Lower lobe of right lung (tissue), 2 donors: ENCODE measurements at regions not wholly inside any gene's neighbourhood (a gene's known extent, or its start where the extent isn't known, plus 50 kb on each side); places are given as distances from the start of the nearest gene placed in this dataset.

Experiments used
- ATAC-seq, 2 donors: fragments of 200-7000 bp; cut with Tn5 transposase; one replicate each; pipeline ENCODE4 v1.9.1; 2020 to 2022; ENCODE audit warnings: mild to moderate bottlenecking in 2 of 2, moderate library complexity in 2 of 2
- DNase-seq: peaks from one replicate; pipeline ENCODE4 v3.0.0-alpha.2; 2020
- H3K27ac ChIP-seq: fragments of 200-600 bp; one replicate; pipeline ENCODE4 v1.8.0; 2022
- H3K27me3 ChIP-seq: fragments of 200-600 bp; one replicate; pipeline ENCODE4 v1.8.0; 2022; ENCODE audit warnings: low read depth
- H3K36me3 ChIP-seq: fragments of 200-600 bp; one replicate; pipeline ENCODE4 v1.8.0; 2022; ENCODE audit warnings: mild to moderate bottlenecking
- H3K4me1 ChIP-seq: fragments of 200-600 bp; one replicate; pipeline ENCODE4 v1.8.0; 2022
- H3K4me3 ChIP-seq: fragments of 200-600 bp; one replicate; pipeline ENCODE4 v1.8.0; 2022; ENCODE audit warnings: mild to moderate bottlenecking
- H3K9me3 ChIP-seq: fragments of 200-600 bp; one replicate; pipeline ENCODE4 v1.8.0; 2022
- intact Hi-C: fragments of 100-400 bp; cut with DNase I; formaldehyde crosslinking; loops from one replicate; pipeline ENCODE4 v1.11.0; 2022
- TF ChIP-seq, protein P1 (sequence below): fragments of 200-600 bp; IDR thresholded peaks from one replicate; pipeline ENCODE4 v1.8.0; 2022; ENCODE audit warnings: antibody characterized with exemption, mild to moderate bottlenecking
- donor health status: DM: no; HTN: yes; CAD: no; lungs with severe emphysema.

DNA sequence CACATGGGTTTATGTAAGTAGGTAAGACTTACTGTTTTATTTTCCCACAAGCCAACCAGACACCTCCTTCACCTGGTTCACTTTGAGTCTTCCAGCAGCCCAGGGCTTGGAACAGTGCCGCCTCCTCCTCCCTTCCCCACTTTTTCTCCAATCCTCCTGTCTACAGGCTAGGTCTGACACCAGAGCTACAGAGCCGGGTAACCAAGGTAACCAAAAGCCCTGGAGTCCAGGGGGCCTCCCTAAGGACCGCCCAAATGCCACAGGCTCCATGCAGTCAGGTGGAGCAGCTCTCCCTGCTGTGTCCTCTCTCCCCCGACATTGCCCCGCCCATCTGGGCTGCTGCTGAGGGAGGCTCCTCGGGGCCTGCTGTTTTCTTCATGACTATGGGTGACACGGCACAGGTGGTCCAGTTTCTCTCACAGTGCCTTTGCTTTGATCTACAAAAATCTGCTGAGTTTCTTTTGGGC is 138.0 kb upstream of the EFNA5 start:
- Histone ChIP-seq H3K27ac (no peak overlapping the region), H3K27me3 (no peaks in the 10 kb centered on the region), H3K4me3 (no peak overlapping the region), H3K4me1 (no peaks in the 10 kb centered on the region), H3K9me3 (no peaks in the 10 kb centered on the region), H3K36me3 (no peaks in the 10 kb centered on the region)
- TF ChIP-seq, protein P1, sequence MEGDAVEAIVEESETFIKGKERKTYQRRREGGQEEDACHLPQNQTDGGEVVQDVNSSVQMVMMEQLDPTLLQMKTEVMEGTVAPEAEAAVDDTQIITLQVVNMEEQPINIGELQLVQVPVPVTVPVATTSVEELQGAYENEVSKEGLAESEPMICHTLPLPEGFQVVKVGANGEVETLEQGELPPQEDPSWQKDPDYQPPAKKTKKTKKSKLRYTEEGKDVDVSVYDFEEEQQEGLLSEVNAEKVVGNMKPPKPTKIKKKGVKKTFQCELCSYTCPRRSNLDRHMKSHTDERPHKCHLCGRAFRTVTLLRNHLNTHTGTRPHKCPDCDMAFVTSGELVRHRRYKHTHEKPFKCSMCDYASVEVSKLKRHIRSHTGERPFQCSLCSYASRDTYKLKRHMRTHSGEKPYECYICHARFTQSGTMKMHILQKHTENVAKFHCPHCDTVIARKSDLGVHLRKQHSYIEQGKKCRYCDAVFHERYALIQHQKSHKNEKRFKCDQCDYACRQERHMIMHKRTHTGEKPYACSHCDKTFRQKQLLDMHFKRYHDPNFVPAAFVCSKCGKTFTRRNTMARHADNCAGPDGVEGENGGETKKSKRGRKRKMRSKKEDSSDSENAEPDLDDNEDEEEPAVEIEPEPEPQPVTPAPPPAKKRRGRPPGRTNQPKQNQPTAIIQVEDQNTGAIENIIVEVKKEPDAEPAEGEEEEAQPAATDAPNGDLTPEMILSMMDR, result no peak
- ATAC-seq (no peak), DNase-seq (no peak)
- intact Hi-C loops, result no loop called here

DNA sequence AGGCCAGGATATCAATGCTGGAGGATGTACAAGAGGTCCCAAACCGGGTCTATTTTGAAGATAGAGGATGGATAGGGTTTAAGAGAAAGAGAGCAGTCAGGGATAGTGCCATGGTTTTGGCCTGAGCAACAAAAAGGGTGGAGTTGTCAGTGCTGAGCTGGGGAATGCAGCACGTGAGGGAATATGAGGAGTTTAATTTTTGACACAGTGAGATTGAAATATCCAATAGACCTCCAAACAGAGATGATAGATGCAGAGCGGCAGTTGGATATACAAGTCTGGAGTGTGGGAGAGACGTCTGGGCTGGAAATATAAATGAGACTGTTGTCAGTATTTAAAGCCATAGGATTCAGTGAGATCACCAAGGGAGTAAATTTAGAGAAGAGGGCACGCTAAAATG is 136.7 kb upstream of the EFNA5 start:
- H3K9me3 ChIP-seq, result no peaks in the 10 kb centered on the region
- H3K4me3 ChIP-seq, result no peak overlapping the region
- H3K36me3 ChIP-seq, result no peaks in the 10 kb centered on the region
- no peaks in the 10 kb centered on the region for H3K4me1 ChIP-seq
- TF ChIP-seq, protein P1, result no peak
- intact Hi-C loops, result no loop called here
- DNase-seq (no peak), ATAC-seq (no peak)
- no peak overlapping the region for H3K27ac ChIP-seq
- no peaks in the 10 kb centered on the region for H3K27me3 ChIP-seq

DNA sequence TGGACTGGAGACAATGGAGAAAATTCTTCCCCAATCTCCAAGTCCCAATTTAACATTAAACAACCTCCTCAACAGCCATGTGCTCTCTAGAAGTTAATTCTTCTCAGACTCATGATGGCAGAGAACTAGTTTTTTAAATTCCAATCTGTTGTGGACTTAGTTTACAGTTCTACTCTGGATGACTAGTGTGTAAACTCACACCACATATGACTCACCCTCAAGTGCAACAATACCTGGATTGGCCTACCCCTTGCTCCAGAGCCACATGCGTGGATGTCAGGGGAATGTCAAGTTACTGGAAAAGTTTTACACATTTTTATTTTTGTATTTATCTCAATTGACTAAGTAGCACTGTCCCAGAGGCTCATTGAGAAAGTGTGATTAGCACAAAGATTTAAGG is 136.0 kb upstream of the EFNA5 start:
- intact Hi-C loops, result no loop called here
- H3K27ac ChIP-seq, result no peak overlapping the region
- no peak for DNase-seq
- ATAC-seq, result peak in 1 of 2 donors; percentile 62
- no peaks in the 10 kb centered on the region for H3K4me1 ChIP-seq
- H3K27me3 ChIP-seq, result no peaks in the 10 kb centered on the region
- no peaks in the 10 kb centered on the region for H3K9me3 ChIP-seq
- no peaks in the 10 kb centered on the region for H3K36me3 ChIP-seq
- TF ChIP-seq, protein P1, result no peak
- H3K4me3 ChIP-seq, result no peak overlapping the region

DNA sequence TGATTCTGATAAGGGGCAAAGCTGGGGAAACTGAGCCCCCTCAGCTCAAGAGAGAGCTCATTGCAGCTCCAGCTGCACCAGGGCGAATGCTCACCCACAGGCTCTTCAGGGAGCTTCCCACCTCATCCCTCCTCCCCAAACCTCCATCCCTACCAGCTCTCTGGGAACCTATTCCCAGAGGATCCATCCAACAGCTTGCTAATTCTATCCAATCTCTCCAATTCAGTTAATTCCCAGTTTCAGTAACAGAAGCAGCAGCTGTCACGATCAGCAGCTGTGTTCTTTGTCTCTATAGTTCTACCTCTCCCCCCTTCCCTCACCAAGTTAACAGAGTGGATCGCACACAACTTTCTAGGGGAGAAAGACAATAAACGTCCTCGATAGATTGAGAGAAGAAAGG is 135.5 kb upstream of the EFNA5 start:
- no peaks in the 10 kb centered on the region for H3K36me3 ChIP-seq
- no peaks in the 10 kb centered on the region for H3K4me1 ChIP-seq
- H3K27ac ChIP-seq, result no peak overlapping the region
- H3K4me3 ChIP-seq, result no peak overlapping the region
- no peak for DNase-seq
- no peaks in the 10 kb centered on the region for H3K9me3 ChIP-seq
- H3K27me3 ChIP-seq, result no peaks in the 10 kb centered on the region
- no peak for ATAC-seq
- intact Hi-C loops, result no loop called here
- TF ChIP-seq, protein P1, result no peak

DNA sequence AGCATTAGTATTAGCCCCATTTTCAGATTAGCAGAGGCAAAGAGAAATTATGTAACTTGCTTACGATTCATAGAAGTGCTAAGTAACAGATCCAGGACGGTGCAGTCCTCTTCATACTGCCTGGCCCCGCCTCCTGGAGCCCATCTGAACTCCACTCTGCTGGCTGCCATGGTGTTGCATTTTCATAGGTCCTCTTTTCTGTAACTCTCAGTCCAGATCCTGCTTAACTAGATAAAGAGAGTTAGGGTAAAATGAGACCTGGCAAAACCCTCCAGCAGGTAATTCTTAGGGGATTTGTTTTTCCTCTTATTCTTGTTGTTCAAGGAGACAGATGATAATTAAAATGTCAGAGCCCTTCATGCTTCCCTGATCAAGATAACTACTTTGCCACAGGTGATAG is 135.1 kb upstream of the EFNA5 start:
- intact Hi-C loops, result no loop called here
- Histone ChIP-seq H3K4me3 (no peak overlapping the region), H3K9me3 (no peaks in the 10 kb centered on the region), H3K36me3 (no peaks in the 10 kb centered on the region), H3K27ac (no peak overlapping the region), H3K27me3 (no peaks in the 10 kb centered on the region), H3K4me1 (no peaks in the 10 kb centered on the region)
- no peak for DNase-seq
- TF ChIP-seq, protein P1, result no peak
- no peak for ATAC-seq

DNA sequence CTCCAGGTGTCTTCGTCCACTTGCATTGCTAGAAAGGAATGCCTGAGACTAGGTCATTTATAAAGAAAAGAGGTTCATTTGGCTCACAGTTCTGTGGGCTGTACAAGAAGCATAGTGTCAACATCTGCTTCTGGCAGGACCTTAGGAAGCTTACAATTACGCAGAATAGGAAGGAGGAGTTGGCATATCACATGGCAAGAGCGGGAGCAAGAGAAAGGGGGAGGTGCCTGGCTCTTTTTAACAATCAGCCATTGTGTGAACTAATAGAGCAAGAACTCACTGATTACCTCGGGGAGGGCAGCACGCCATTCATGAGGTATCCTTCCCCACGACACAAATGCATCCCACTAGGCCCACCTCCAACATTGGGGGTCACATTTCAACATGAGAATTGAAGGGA is 134.4 kb upstream of the EFNA5 start:
- TF ChIP-seq, protein P1, result no peak
- H3K4me3 ChIP-seq, result no peak overlapping the region
- H3K9me3 ChIP-seq, result no peaks in the 10 kb centered on the region
- H3K27ac ChIP-seq, result no peak overlapping the region
- ATAC-seq (no peak), DNase-seq (no peak)
- H3K36me3 ChIP-seq, result no peaks in the 10 kb centered on the region
- intact Hi-C loops, result no loop called here
- H3K27me3 ChIP-seq, result no peaks in the 10 kb centered on the region
- no peaks in the 10 kb centered on the region for H3K4me1 ChIP-seq
